Iris pigment epithelial cell (primary cell): ENCODE measurements at regions not wholly inside any gene's neighbourhood (a gene's known extent, or its start where the extent isn't known, plus 50 kb on each side); places are given as distances from the start of the nearest gene placed in this dataset.
A peak's percentile ranks its signal among the peaks of the same experiment; 100 is the strongest.

ENCODE experiments used
- DNase-seq: peaks from one replicate; pipeline ENCODE4 v3.0.0-alpha.2; 2011; ENCODE audit warnings: low read depth

GRCh38 chr11:95512682-95513081 lies 276.9 kb downstream of the FAM76B start:
- DNase-seq: peak; percentile 92

DNA sequence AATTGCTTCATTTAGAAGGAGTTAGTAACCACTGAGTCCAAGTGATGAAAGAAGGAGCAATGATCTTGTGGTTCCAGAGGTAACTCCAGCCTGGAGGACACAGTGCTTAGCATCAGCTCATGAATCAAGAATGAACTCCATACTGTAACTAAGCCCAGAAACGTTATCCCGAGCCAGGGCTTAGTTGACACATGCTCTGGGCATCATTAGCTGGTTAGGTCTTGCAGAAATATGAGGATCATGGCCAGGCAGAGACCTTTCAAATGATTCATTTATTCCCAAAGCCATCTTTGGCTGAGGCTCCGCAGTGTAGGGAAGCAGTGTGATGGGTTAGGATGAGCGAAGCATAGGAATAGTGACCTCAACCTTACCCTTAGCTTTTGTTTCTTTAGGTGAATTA lies 277.4 kb downstream of the FAM76B start:
- peak; percentile 75 for DNase-seq

DNA sequence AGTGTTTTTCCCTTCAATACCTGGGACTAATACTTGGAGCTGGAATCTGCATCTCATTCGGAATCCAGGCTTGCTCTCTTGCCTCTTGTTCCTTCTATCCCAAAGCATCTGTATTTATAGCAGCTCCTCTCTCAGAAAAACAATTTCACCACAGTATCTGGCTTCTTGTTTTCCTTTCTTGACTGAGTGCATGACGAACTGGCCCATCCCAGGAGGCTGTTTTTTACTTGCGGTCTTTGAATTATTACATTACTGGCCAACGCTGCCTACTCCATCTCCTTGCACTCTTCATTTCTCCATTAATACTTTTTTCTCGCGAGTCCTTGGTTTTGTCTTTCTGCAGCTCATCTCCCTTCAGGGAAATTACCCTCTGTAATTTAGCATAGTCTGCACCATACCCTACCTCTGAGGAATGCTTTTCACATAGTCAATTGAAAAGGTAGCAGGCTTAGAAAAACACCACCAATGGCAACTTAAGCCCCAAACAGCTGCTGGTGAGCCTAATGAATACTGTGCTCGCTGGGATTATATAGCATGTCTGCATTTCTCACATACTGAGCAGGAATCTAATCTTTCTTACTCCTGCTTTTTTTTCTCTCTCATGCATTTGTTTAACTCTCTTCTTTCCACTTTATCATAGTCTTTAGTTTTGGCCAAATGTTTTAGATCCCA lies 277.4 kb upstream of the SESN3 start:
- no peak for DNase-seq

DNA sequence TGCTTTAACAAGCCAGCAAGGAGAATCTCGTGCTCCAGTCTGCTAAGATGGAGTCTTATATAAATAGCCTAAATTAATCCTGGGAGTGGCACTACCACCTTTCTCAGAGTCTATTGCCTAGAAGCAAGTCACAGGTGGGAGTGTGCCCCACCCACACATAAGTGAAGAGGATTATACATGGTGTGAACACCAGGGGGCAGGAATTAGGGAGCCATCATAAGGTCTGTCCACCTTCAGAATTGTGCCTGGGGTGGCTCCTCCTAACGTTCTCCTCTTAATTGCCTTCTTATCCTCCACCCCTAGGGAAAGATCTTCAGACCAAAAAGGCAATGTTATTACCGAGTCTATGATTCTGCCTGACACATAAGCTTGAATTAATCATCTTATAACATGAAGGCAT lies 276.8 kb upstream of the SESN3 start:
- no peak for DNase-seq

GRCh38 chr11:95506777-95507176 lies 275.8 kb upstream of the SESN3 start:
- DNase-seq: no peak

- DNase-seq: peak; percentile 73
These were observed 275.0 kb upstream of the SESN3 start for GRCh38 chr11:95505927-95506426.

GRCh38 chr11:95503047-95503446 lies 272.0 kb upstream of the SESN3 start:
- DNase-seq: no peak

DNA sequence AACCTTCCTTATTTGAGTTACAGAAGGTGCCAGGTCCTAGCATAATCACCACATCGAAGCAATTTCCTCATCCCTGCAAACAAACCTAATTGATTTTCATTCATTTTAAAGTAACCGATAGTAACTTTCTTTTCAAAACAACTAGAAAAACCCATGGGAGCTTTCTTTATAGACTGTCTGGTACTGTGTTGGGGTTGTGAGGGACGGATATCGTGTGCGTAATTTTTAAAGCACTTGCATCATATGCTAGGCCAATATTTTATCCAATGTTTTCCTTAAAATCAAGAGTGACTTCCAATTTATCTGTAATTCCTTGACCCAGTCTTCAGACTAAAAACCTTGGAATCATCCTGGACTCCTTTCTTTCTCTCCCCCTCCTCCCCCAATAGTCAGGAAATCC lies 271.5 kb upstream of the SESN3 start:
- DNase-seq: no peak

- DNase-seq: no peak
These were observed 270.8 kb upstream of the SESN3 start for GRCh38 chr11:95501761-95502266.

DNA sequence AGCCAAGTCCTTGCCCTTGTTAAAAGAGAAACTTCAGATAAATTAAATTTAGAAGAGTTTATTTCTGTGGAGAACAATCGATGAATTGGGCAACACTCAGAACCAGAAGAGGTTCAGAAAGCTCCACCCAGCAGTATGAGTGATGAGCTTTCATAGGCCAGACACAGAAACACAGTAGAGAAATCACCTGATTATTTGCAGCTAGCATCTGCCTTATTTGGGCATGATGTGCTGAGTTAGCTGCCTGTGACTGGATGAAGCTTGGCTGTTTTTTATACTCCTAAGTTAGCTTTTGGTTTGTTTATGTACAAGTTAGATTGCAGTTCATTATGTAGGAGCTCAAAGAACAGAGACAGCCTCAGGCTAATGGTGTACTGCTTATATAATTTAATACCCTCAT lies 269.5 kb upstream of the SESN3 start:
- no peak for DNase-seq

GRCh38 chr11:95499516-95500135 lies 268.6 kb upstream of the SESN3 start:
- no peak for DNase-seq

GRCh38 chr11:95498722-95499425 lies 267.9 kb upstream of the SESN3 start:
- DNase-seq: no peak

GRCh38 chr11:95496901-95497300 lies 265.9 kb upstream of the SESN3 start:
- DNase-seq: no peak

- no peak for DNase-seq
These were observed 264.7 kb upstream of the SESN3 start for GRCh38 chr11:95495706-95496105.

GRCh38 chr11:95494856-95495255 lies 263.9 kb upstream of the SESN3 start:
- DNase-seq: no peak

- no peak for DNase-seq
These were observed 263.2 kb upstream of the SESN3 start for GRCh38 chr11:95494167-95494566.

- no peak for DNase-seq
These were observed 259.6 kb upstream of the SESN3 start for GRCh38 chr11:95490625-95491024.

DNA sequence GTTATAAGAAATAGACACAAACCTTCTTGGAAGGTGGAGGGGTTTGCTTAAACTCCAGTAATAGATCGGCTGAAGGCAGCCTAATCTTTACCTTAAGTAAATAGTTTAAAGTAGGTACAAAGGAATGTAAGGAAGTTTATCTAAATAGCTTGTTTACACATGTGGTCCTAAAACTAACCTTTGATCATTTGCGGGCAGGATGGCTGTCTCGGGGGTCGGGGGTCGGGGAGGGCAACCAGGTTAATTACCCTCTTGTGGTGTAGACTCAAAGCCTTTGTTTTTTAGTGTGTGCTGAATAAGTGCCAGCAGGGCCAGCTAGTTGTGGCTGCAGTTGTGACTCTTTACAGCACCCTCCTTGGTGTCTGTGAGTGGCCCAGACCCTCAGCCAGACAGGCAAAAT lies 256.9 kb upstream of the SESN3 start:
- no peak for DNase-seq

- DNase-seq: no peak
These were observed 256.4 kb upstream of the SESN3 start for GRCh38 chr11:95487391-95487790.

DNA sequence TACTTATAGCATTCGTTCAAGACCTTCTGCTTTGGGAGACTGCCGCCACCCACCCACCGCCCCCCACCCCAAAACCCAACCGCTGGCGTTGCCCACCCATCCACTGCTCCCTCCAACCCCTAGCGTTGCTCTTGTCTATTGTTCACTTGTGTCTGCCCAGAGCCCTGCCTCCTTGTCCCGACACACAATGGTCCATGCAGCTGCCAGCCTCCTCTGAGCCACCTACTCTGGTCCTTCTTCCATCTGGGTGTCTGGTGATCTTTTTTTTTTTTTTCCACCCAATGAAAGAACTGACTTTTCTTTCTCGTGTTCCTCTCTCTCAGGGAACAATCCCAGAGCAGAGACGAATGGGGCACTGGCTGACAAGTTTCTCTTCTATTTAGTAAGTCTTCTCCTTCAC lies 256.0 kb upstream of the SESN3 start:
- DNase-seq: no peak

DNA sequence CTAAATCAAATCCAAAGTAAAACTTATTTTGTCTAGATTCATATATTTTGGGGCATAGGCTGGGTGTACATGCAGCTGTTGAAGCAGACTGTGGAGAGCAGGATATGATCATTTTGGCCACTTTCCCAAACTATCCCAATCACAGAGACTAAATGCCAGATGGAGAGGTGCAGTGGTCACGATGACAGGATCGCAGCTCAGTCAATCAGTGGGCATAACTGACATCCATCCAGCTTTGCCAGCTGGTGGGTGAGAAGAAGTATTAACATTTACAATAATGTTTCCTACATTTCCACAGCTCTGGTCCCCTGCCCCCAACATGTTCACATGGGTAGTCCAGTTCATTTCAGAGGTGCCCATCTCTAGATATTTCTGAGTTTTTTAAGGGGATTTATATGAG lies 255.5 kb upstream of the SESN3 start:
- DNase-seq: no peak

DNA sequence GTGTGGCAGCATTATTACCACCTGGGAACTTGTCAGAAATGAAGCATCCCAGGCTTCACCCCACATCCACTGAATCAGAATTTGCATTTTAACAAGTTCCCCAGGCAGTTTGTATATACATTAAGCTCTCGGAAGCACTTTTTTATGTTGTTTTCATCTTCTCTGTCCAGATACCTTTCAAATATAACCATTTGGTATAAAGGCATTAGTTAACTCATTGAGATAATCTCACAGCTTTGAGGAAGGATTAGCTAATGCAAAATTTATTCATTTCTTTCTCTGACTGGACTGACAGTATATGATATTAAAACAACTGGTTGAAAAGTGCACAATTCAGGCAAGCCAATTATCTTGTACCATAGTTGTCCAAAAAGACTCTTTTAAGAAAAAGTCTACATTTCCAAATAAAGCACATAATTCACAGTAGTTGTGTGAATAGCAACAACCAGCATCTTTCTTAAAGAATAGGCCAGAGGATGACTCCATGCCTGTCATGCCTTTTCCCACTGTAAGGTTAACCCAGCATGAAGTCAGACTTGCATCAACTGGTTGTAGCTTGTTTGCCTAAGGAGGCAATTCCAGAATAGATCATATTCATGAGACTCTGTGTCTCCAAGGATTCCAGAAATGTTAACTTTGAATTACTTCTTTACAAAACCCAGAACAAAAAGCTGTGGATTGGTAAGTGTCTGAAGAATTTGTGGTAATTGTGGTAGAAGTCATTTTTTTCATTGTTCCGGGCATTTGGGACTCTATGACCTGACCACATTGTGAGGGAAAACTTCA lies 254.3 kb upstream of the SESN3 start:
- DNase-seq: peak; percentile 3
